ENCODE measurements at regions not wholly inside any gene's neighbourhood (a gene's known extent, or its start where the extent isn't known, plus 50 kb on each side); places are given as distances from the start of the nearest gene placed in this dataset.

- TF ChIP-seq EZH2 (IDR thresholded peaks at IDR 0.05; ENCODE audit: borderline replicate concordance): no peak
- peak; percentile 32 for TF ChIP-seq EZH2phosphoT487 (IDR thresholded peaks at IDR 0.05; ENCODE audit: low read depth, severe bottlenecking, unreplicated experiment)
- peak; percentile 4 for DNase-seq (ENCODE audit: low spot score)
- H3K4me1 ChIP-seq (ENCODE audit: insufficient read depth): no peaks in the 10 kb centered on the region
- H4K20me1 ChIP-seq (ENCODE audit: insufficient read depth, poor library complexity, severe bottlenecking): no peaks in the 10 kb centered on the region
- no peak overlapping the region for H3K4me3 ChIP-seq
- H3K4me2 ChIP-seq: no peak overlapping the region
- no peak overlapping the region for H2AFZ ChIP-seq
- H3K36me3 ChIP-seq (replicated peaks; ENCODE audit: insufficient read depth, low read depth): no peaks in the 10 kb centered on the region
- 46% methylated on average over 2 of the region's 2 CpGs for WGBS (ENCODE audit: low lambda C conversion rate, missing lambda C conversion rate)
- H3K27ac ChIP-seq: no peak overlapping the region
- no peaks in the 10 kb centered on the region for H3K79me2 ChIP-seq
- H3K27me3 ChIP-seq: peaks cover 8% of the 10 kb centered on the region
- H3K9me2 ChIP-seq (replicated peaks; ENCODE audit: insufficient read depth): no peaks in the 10 kb centered on the region
- H3K9me3 ChIP-seq (ENCODE audit: low read depth): no peaks in the 10 kb centered on the region
These were observed 126.8 kb upstream of the USP15 start for GRCh38 chr12:62133440-62133839.

GRCh38 chr12:62135553-62136200 is 124.5 kb upstream of the USP15 start:
- 93% methylated on average over 3 of the region's 3 CpGs for WGBS (ENCODE audit: low lambda C conversion rate, missing lambda C conversion rate)
- Histone ChIP-seq H3K9me3 (ENCODE audit: low read depth) (no peaks in the 10 kb centered on the region), H3K9me2 (replicated peaks; ENCODE audit: insufficient read depth) (no peaks in the 10 kb centered on the region), H3K4me3 (no peak overlapping the region), H3K4me2 (no peak overlapping the region), H3K79me2 (no peaks in the 10 kb centered on the region), H3K27ac (no peak overlapping the region), H3K36me3 (replicated peaks; ENCODE audit: insufficient read depth, low read depth) (no peaks in the 10 kb centered on the region), H2AFZ (no peak overlapping the region), H4K20me1 (ENCODE audit: insufficient read depth, poor library complexity, severe bottlenecking) (no peaks in the 10 kb centered on the region), H3K4me1 (ENCODE audit: insufficient read depth) (no peaks in the 10 kb centered on the region), H3K27me3 (peaks cover 1% of the 10 kb centered on the region)
- TF ChIP-seq EZH2phosphoT487 (IDR thresholded peaks at IDR 0.05; ENCODE audit: low read depth, severe bottlenecking, unreplicated experiment) (no peak), CTCF (IDR thresholded peaks at IDR 0.05; ENCODE audit: poor library complexity) (no peak), EZH2 (IDR thresholded peaks at IDR 0.05; ENCODE audit: borderline replicate concordance) (no peak)
- no peak for DNase-seq (ENCODE audit: low spot score)

DNA sequence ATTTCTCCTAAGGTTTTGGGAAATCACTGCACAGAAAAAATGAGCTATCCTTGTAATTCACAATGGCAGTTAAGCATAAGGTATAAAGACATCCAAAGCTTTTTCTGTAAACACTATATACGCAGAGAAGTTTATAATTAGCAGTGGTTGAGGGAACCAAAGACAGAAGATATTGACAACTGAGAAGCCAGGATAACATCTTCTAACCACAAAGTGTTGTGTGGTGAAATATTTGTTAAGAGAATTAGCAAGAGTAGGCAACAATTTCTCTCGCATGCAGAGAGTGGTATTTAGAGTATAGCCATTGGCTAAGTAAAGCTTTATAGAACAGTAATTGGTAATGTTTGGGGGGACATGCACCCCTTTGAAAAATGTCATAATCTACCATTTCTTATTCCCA is 123.7 kb upstream of the USP15 start:
- Histone ChIP-seq H3K4me2 (no peak overlapping the region), H3K9me2 (replicated peaks; ENCODE audit: insufficient read depth) (no peaks in the 10 kb centered on the region), H3K27me3 (no peaks in the 10 kb centered on the region), H2AFZ (no peak overlapping the region), H3K4me1 (ENCODE audit: insufficient read depth) (no peaks in the 10 kb centered on the region), H3K36me3 (replicated peaks; ENCODE audit: insufficient read depth, low read depth) (no peaks in the 10 kb centered on the region), H3K4me3 (no peak overlapping the region), H3K27ac (no peak overlapping the region), H3K79me2 (no peaks in the 10 kb centered on the region), H3K9me3 (ENCODE audit: low read depth) (no peaks in the 10 kb centered on the region), H4K20me1 (ENCODE audit: insufficient read depth, poor library complexity, severe bottlenecking) (no peaks in the 10 kb centered on the region)
- no peak for DNase-seq (ENCODE audit: low spot score)
- no peak for TF ChIP-seq CTCF (IDR thresholded peaks at IDR 0.05; ENCODE audit: poor library complexity)
- no peak for TF ChIP-seq EZH2 (IDR thresholded peaks at IDR 0.05; ENCODE audit: borderline replicate concordance)
- no peak for TF ChIP-seq EZH2phosphoT487 (IDR thresholded peaks at IDR 0.05; ENCODE audit: low read depth, severe bottlenecking, unreplicated experiment)
- 88% methylated on average over 2 of the region's 2 CpGs for WGBS (ENCODE audit: low lambda C conversion rate, missing lambda C conversion rate)

DNA sequence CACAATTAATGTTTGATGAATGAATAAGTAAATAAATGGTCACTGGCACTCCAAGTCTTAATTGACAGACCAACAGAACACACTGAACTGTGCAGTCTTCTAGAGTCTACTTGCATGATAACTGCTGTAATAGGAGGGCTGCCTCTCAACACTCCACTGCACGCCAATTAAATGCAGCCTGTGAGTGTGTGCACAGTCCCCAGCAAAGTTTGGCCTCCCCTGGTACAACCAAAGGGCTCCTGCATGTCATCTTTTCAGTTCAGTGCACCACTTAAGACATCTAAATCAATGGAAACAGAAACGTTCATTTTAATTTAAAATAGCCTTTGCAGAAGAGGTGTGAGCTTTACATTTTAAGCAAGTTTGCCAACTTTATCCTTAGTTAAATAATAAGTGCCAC is 121.7 kb upstream of the USP15 start:
- 73% methylated on average over 2 of the region's 2 CpGs for WGBS (ENCODE audit: low lambda C conversion rate, missing lambda C conversion rate)
- H3K27me3 ChIP-seq: no peaks in the 10 kb centered on the region

More for the DNA sequence above, 121.7 kb upstream of the USP15 start:
- Histone ChIP-seq H3K27ac (no peak overlapping the region), H3K36me3 (replicated peaks; ENCODE audit: insufficient read depth, low read depth) (no peaks in the 10 kb centered on the region), H4K20me1 (ENCODE audit: insufficient read depth, poor library complexity, severe bottlenecking) (no peaks in the 10 kb centered on the region), H2AFZ (no peak overlapping the region), H3K4me1 (ENCODE audit: insufficient read depth) (no peaks in the 10 kb centered on the region), H3K79me2 (no peaks in the 10 kb centered on the region), H3K9me2 (replicated peaks; ENCODE audit: insufficient read depth) (no peaks in the 10 kb centered on the region), H3K4me2 (no peak overlapping the region), H3K4me3 (no peak overlapping the region), H3K9me3 (ENCODE audit: low read depth) (no peaks in the 10 kb centered on the region)
- TF ChIP-seq EZH2 (IDR thresholded peaks at IDR 0.05; ENCODE audit: borderline replicate concordance) (no peak), CTCF (IDR thresholded peaks at IDR 0.05; ENCODE audit: poor library complexity) (no peak), EZH2phosphoT487 (IDR thresholded peaks at IDR 0.05; ENCODE audit: low read depth, severe bottlenecking, unreplicated experiment) (no peak)
- no peak for DNase-seq (ENCODE audit: low spot score)

Measured in hepatocyte (in vitro differentiated cells).